K562 (cell line): ENCODE measurements at regions not wholly inside any gene's neighbourhood (a gene's known extent, or its start where the extent isn't known, plus 50 kb on each side); places are given as distances from the start of the nearest gene placed in this dataset.
A peak's percentile ranks its signal among the peaks of the same experiment; 100 is the strongest.
"Not testable (repeated sequence)": the region's sequence is repeated elsewhere in the genome, so short reads cannot be mapped to it uniquely, and the experiment has no call there.

Experiments used
- ATAC-seq: fragments of 200-7000 bp; cut with Tn5 transposase; 3 replicates; pipeline ENCODE4 v1.9.1; 2020; ENCODE audit warnings: moderate library complexity
- BruUV-seq: library from RNA; stranded (reverse); fragments of 400-500 nt; replicated peaks from 2 replicates; lab custom pipeline; 2021; lab: Mats Ljungman, UMichigan
- CTCF ChIA-PET: fragments of 300-600 bp; formaldehyde crosslinking; extraction: SDS; loops from one replicate; lab custom pipeline; 2021; ENCODE audit warnings: low intra/inter-chr PET ratio; lab: Yijun Ruan, JAX
- POLR2A ChIA-PET: fragments of 300-600, 350-650 bp; sonication (Branson Sonifier 250); formaldehyde crosslinking; extraction: SDS; loops from one replicate; lab custom pipeline; 2021; ENCODE audit warnings: antibody characterized with exemption, inconsistent platforms; lab: Yijun Ruan, JAX
- DNase-seq, 4 experiments: peaks; one replicate each; pipeline versions ENCODE4 v3.0.0 to v3.0.0-alpha.2; 2011 to 2018; ENCODE audit warnings: low spot score in 3 of 4, mixed read lengths in 3 of 4; ENCODE audit errors: extremely low read depth in 1 of 4
- FAIRE-seq: peaks from 2 replicates; lab custom pipeline; 2011; peaks lifted over from hg19 to GRCh38; lab: Jason Lieb, UNC
- H2AFZ ChIP-seq: 2 replicates; pipeline ENCODE4 v1.6.0; 2011; ENCODE audit warnings: low read depth, low read length, control low read depth, inconsistent platforms
- H3K27ac ChIP-seq: fragments of 200-600 bp; 3 replicates; pipeline ENCODE4 v1.8.0; 2011; ENCODE audit warnings: low read depth, mild to moderate bottlenecking, control low read depth, inconsistent platforms, low read length, moderate library complexity, mixed read lengths; ENCODE audit errors: extremely low read depth
- H3K27me3 ChIP-seq, 2 experiments: fragments of 300-600 bp in 1 of 2; 2 replicates in 1 of 2; 3 replicates in 1 of 2; pipeline versions ENCODE4 v1.6.0 to v1.8.0; 2011; ENCODE audit warnings: inconsistent platforms in 2 of 2, low read length in 2 of 2, mild to moderate bottlenecking in 1 of 2, mixed read lengths in 1 of 2, moderate library complexity in 1 of 2; ENCODE audit not compliant: control insufficient read depth in 2 of 2, insufficient read depth in 2 of 2
- H3K36me3 ChIP-seq: fragments of 300-600 bp; 3 replicates; pipeline ENCODE4 v1.8.0; 2011; ENCODE audit warnings: mild to moderate bottlenecking, low read length, inconsistent platforms; ENCODE audit not compliant: control insufficient read depth, insufficient read depth
- H3K4me1 ChIP-seq, 2 experiments: fragments of 200-600 bp in 1 of 2; replicated peaks in 1 of 2; 2 replicates in 1 of 2; 3 replicates in 1 of 2; pipeline versions ENCODE4 v1.5.1 to v1.8.0; 2011; ENCODE audit warnings: inconsistent platforms in 2 of 2, low read length in 2 of 2, mild to moderate bottlenecking in 1 of 2, mixed read lengths in 1 of 2, moderate library complexity in 1 of 2; ENCODE audit not compliant: control insufficient read depth in 2 of 2, insufficient read depth in 2 of 2
- H3K4me2 ChIP-seq: 2 replicates; pipeline ENCODE4 v1.6.1; 2011; ENCODE audit warnings: low read length, control low read depth, inconsistent platforms, mixed read lengths; ENCODE audit not compliant: insufficient read depth
- H3K4me3 ChIP-seq: fragments of 200-600 bp; sonication (generic), shearing (Covaris generic); 2 replicates; pipeline ENCODE4 v1.5.1; 2016; ENCODE audit warnings: control low read depth, inconsistent platforms
- H3K79me2 ChIP-seq: fragments of 200-600 bp; 3 replicates; pipeline ENCODE4 v1.8.0; 2011; ENCODE audit warnings: low read length, inconsistent platforms; ENCODE audit not compliant: control insufficient read depth, insufficient read depth
- H3K9ac ChIP-seq, 2 experiments: 2 replicates each; pipeline versions ENCODE4 v1.6.0 to v1.6.1; 2011; ENCODE audit warnings: low read depth in 2 of 2, low read length in 2 of 2, control low read depth in 1 of 2, inconsistent platforms in 1 of 2, mild to moderate bottlenecking in 1 of 2, mixed read lengths in 1 of 2; ENCODE audit not compliant: insufficient read depth in 1 of 2
- H3K9me1 ChIP-seq: one replicate; pipeline ENCODE4 v1.6.0; 2011; ENCODE audit warnings: inconsistent platforms, mild to moderate bottlenecking, low read length, moderate library complexity; ENCODE audit not compliant: control insufficient read depth, insufficient read depth
- H3K9me3 ChIP-seq: replicated peaks from 2 replicates; pipeline ENCODE4 v1.5.1; 2011; ENCODE audit warnings: low read depth, low read length, inconsistent platforms; ENCODE audit not compliant: control insufficient read depth, insufficient read depth
- H4K20me1 ChIP-seq: replicated peaks from 2 replicates; pipeline ENCODE4 v1.6.1; 2011; ENCODE audit warnings: low read length, inconsistent platforms, mixed read lengths; ENCODE audit not compliant: control insufficient read depth, insufficient read depth
- LCOR ChIP-seq: sonication (generic); formaldehyde crosslinking; IDR thresholded peaks from 2 replicates; pipeline ENCODE4 v1.8.0; 2022; ENCODE audit warnings: mild to moderate bottlenecking, missing genetic modification reagents
- POLR2G ChIP-seq: fragments of 200-400 bp; formaldehyde crosslinking; IDR thresholded peaks from 2 replicates; pipeline ENCODE4 v1.6.1; 2017; ENCODE audit warnings: low read depth, mild to moderate bottlenecking, antibody characterized with exemption, low read length, moderate library complexity
- SP2 ChIP-seq: IDR thresholded peaks from 2 replicates; pipeline ENCODE4 v1.6.1; 2011; ENCODE audit warnings: mild to moderate bottlenecking, low read depth, low read length, moderate library complexity; ENCODE audit not compliant: poor library complexity, severe bottlenecking; ENCODE audit errors: extremely low read depth
- TAF9B ChIP-seq: fragments of 450-650 bp; IDR thresholded peaks from 2 replicates; pipeline ENCODE4 v1.6.1; 2018; ENCODE audit warnings: mild to moderate bottlenecking; ENCODE audit not compliant: partially characterized antibody
- YY1 ChIP-seq, 3 experiments: IDR thresholded peaks; 2 replicates each; pipeline ENCODE4 v1.6.1; 2011; ENCODE audit warnings: low read length in 2 of 3, mild to moderate bottlenecking in 2 of 3, moderate library complexity in 2 of 3, borderline replicate concordance in 1 of 3, control low read depth in 1 of 3, low read depth in 1 of 3; ENCODE audit not compliant: insufficient read depth in 3 of 3, insufficient replicate concordance in 2 of 3, control insufficient read depth in 1 of 3, insufficient read length in 1 of 3; ENCODE audit errors: extremely low read depth in 1 of 3
- WGBS: fragments of 100-300 bp; shearing (Covaris generic); methylation state at CpG from one replicate; pipeline ENCODE4 v1.1.6; 2016; ENCODE audit warnings: low coverage, mixed read lengths; ENCODE audit not compliant: insufficient coverage; ENCODE audit errors: missing lambda C conversion rate; 5-methylcytosine and 5-hydroxymethylcytosine counted together
- in situ Hi-C: fragments of 300-500 bp; cut with MboI; formaldehyde crosslinking; loops from 4 replicates; pipeline ENCODE4 v1.15.0; 2018; ENCODE audit warnings: inconsistent platforms, mixed read lengths
- intact Hi-C: fragments of 100-400 bp; cut with micrococcal nuclease; formaldehyde crosslinking; loops from 2 replicates; pipeline ENCODE4 v1.14.2; 2022
- TF ChIP-seq, protein P1 (sequence below): fragments of 450-650 bp; formaldehyde crosslinking; IDR thresholded peaks from 2 replicates; pipeline ENCODE4 v1.4.0; 2020; ENCODE audit warnings: mild to moderate bottlenecking, moderate library complexity

DNA sequence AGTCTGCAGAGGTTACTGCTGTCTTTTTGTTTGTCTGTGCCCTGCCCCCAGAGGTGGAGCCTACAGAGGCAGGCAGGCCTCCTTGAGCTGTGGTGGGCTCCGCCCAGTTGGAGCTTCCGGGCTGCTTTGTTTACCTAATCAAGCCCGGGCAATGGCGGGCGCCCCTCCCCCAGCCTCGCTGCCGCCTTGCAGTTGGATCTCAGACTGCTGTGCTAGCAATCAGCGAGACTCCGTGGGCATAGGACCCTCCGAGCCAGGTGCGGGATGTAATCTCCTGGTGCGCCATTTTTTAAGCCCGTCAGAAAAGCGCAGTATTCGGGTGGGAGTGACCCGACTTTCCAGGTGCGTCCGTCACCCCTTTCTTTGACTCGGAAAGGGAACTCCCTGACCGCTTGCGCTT, 141.5 kb upstream of the NTF3 start:
- not testable (repeated sequence) for H3K36me3 ChIP-seq, FAIRE-seq

DNA sequence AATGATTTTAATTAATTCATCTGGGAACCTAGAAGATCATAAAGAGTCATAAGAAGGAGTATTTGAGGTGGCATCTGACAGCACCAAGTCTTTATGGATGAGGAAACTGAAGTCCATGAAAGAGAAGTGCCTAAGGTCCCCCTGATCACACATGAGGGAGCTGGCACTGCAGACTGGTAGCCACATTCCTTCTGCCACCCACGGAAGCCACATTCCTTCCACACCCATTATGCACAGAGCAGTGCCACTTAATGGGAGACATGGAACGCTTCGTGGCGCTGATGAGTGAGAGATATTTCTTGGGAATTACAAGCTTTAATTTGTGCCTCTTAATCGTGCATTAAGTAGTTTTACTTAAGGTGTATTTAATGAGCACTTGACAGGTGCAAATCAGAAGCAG, 139.3 kb upstream of the NTF3 start:
- H3K27ac ChIP-seq, result no peak overlapping the region
- POLR2A ChIA-PET, result no interaction called here
- intact Hi-C loops, result no loop called here

More for the DNA sequence above, 141.5 kb upstream of the NTF3 start:
- H3K9ac ChIP-seq, H3K27ac ChIP-seq, H3K4me2 ChIP-seq, H3K27me3 ChIP-seq, ATAC-seq, H3K9me1 ChIP-seq, H3K79me2 ChIP-seq, intact Hi-C loops, in situ Hi-C loops, DNase-seq, CTCF ChIA-PET, H3K4me3 ChIP-seq, BruUV-seq, H2AFZ ChIP-seq, H3K4me1 ChIP-seq, H4K20me1 ChIP-seq, H3K9me3 ChIP-seq: not testable (repeated sequence)
- POLR2A ChIA-PET, result interaction anchor here (1.4 kb wide), 1 partner anchor 83 kb away, joined by 3 read pairs; no protein-coding TSS in a partner anchor
- WGBS, result 0% methylated on average over 10 of the region's 21 CpGs
- TF ChIP-seq POLR2G, result 0 out of 2 replicates have a peak, but pooled peaks have one; percentile 28
- peak; percentile 48 for TF ChIP-seq TAF9B
- peak in 1 of 3 experiments; percentile 56 for TF ChIP-seq YY1 (IDR thresholded peaks at IDR 0.05; ENCODE audit: borderline replicate concordance in 1 of 3, control insufficient read depth in 1 of 3, extremely low read depth in 1 of 3, insufficient read depth in 3 of 3, insufficient read length in 1 of 3, insufficient replicate concordance in 2 of 3, low read depth in 1 of 3, low read length in 2 of 3)

More for the DNA sequence above, 139.3 kb upstream of the NTF3 start:
- Histone ChIP-seq H4K20me1 (no peaks in the 10 kb centered on the region), H3K36me3 (no peaks in the 10 kb centered on the region; the same call in 2 of the 3 replicates), H3K79me2 (no peaks in the 10 kb centered on the region), H3K27me3 (no peaks in the 10 kb centered on the region), H3K4me2 (no peak overlapping the region), H2AFZ (no peak overlapping the region), H3K9me3 (no peaks in the 10 kb centered on the region), H3K9ac (no peak overlapping the region), H3K4me1 (0 out of 5 replicates have a peak, but pooled peaks cover 0 to 4% of the 10 kb centered on the region in 2 experiments), H3K4me3 (no peak overlapping the region), H3K9me1 (no peaks in the 10 kb centered on the region)
- CTCF ChIA-PET, result no interaction called here
- ATAC-seq (no peak), FAIRE-seq (no peak), DNase-seq (no peak)
- no peak for TF ChIP-seq SP2
- TF ChIP-seq LCOR (CRISPR knock-in tag), result no peak
- TF ChIP-seq, protein P1, sequence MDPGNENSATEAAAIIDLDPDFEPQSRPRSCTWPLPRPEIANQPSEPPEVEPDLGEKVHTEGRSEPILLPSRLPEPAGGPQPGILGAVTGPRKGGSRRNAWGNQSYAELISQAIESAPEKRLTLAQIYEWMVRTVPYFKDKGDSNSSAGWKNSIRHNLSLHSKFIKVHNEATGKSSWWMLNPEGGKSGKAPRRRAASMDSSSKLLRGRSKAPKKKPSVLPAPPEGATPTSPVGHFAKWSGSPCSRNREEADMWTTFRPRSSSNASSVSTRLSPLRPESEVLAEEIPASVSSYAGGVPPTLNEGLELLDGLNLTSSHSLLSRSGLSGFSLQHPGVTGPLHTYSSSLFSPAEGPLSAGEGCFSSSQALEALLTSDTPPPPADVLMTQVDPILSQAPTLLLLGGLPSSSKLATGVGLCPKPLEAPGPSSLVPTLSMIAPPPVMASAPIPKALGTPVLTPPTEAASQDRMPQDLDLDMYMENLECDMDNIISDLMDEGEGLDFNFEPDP, result no peak
- in situ Hi-C loops, result no loop called here
- BruUV-seq, result no TSS peak
- 52% methylated on average over 5 of the region's 5 CpGs for WGBS
